ENCODE measurements at regions not wholly inside any gene's neighbourhood (a gene's known extent, or its start where the extent isn't known, plus 50 kb on each side); places are given as distances from the start of the nearest gene placed in this dataset.

GRCh38 chr18:11251229-11251890 lies 102.0 kb upstream of the PIEZO2 start:
- H3K36me3 Mint-ChIP-seq (ENCODE audit: low read depth): no peaks in the 10 kb centered on the region
- H3K27ac Mint-ChIP-seq: no peak overlapping the region

GRCh38 chr18:11249391-11249790 lies 100.0 kb upstream of the PIEZO2 start:
- Mint-ChIP-seq H3K36me3 (ENCODE audit: low read depth) (no peaks in the 10 kb centered on the region), H3K4me1 (no peaks in the 10 kb centered on the region), H3K9me3 (no peaks in the 10 kb centered on the region), H3K27ac (no peak overlapping the region), H3K27me3 (peaks cover 5% of the 10 kb centered on the region), H3K4me3 (no peak overlapping the region)
- ATAC-seq (no peak), DNase-seq (no peak)

More at GRCh38 chr18:11251229-11251890, 102.0 kb upstream of the PIEZO2 start:
- Mint-ChIP-seq H3K4me3 (no peak overlapping the region), H3K9me3 (no peaks in the 10 kb centered on the region), H3K4me1 (no peaks in the 10 kb centered on the region), H3K27me3 (peaks cover 5% of the 10 kb centered on the region)
- ATAC-seq: no peak
- DNase-seq: no peak

GRCh38 chr18:11247381-11247970 lies 98.1 kb upstream of the PIEZO2 start:
- DNase-seq (no peak), ATAC-seq (no peak)
- Mint-ChIP-seq H3K27me3 (peaks cover 5% of the 10 kb centered on the region), H3K9me3 (no peaks in the 10 kb centered on the region), H3K36me3 (ENCODE audit: low read depth) (no peaks in the 10 kb centered on the region), H3K4me3 (no peak overlapping the region), H3K4me1 (no peaks in the 10 kb centered on the region), H3K27ac (no peak overlapping the region)

- Mint-ChIP-seq H3K9me3 (no peaks in the 10 kb centered on the region), H3K36me3 (ENCODE audit: low read depth) (no peaks in the 10 kb centered on the region), H3K27ac (no peak overlapping the region), H3K27me3 (no peaks in the 10 kb centered on the region), H3K4me3 (no peak overlapping the region), H3K4me1 (no peaks in the 10 kb centered on the region)
- DNase-seq: no peak
- ATAC-seq: no peak
These were observed 97.3 kb upstream of the PIEZO2 start for GRCh38 chr18:11246495-11247300.

- Mint-ChIP-seq H3K4me1 (no peaks in the 10 kb centered on the region), H3K9me3 (no peaks in the 10 kb centered on the region), H3K36me3 (ENCODE audit: low read depth) (no peaks in the 10 kb centered on the region), H3K27me3 (no peaks in the 10 kb centered on the region), H3K4me3 (no peak overlapping the region), H3K27ac (no peak overlapping the region)
- ATAC-seq: no peak
- no peak for DNase-seq
These were observed 96.5 kb upstream of the PIEZO2 start for GRCh38 chr18:11245879-11246278.

GRCh38 chr18:11237484-11237883 lies 88.1 kb upstream of the PIEZO2 start:
- H3K27me3 Mint-ChIP-seq: peaks cover 2% of the 10 kb centered on the region
- no peaks in the 10 kb centered on the region for H3K36me3 Mint-ChIP-seq (ENCODE audit: low read depth)
- H3K4me3 Mint-ChIP-seq: no peak overlapping the region
- H3K27ac Mint-ChIP-seq: no peak overlapping the region
- ATAC-seq: no peak
- no peak for DNase-seq
- no peaks in the 10 kb centered on the region for H3K4me1 Mint-ChIP-seq
- peaks cover 2% of the 10 kb centered on the region for H3K9me3 Mint-ChIP-seq

- Mint-ChIP-seq H3K27ac (no peak overlapping the region), H3K9me3 (peaks cover 4% of the 10 kb centered on the region), H3K36me3 (ENCODE audit: low read depth) (no peaks in the 10 kb centered on the region), H3K4me3 (no peak overlapping the region), H3K4me1 (no peaks in the 10 kb centered on the region), H3K27me3 (peaks cover 2% of the 10 kb centered on the region)
- DNase-seq (no peak), ATAC-seq (no peak)
These were observed 87.7 kb upstream of the PIEZO2 start for GRCh38 chr18:11237066-11237465.

GRCh38 chr18:11224153-11224552 lies 74.8 kb upstream of the PIEZO2 start:
- no peaks in the 10 kb centered on the region for H3K36me3 Mint-ChIP-seq (ENCODE audit: low read depth)
- ATAC-seq: no peak
- no peak for DNase-seq
- no peak overlapping the region for H3K27ac Mint-ChIP-seq
- H3K27me3 Mint-ChIP-seq: peaks cover 2% of the 10 kb centered on the region
- no peaks in the 10 kb centered on the region for H3K4me1 Mint-ChIP-seq
- H3K9me3 Mint-ChIP-seq: no peaks in the 10 kb centered on the region
- no peak overlapping the region for H3K4me3 Mint-ChIP-seq

- no peak for ATAC-seq
- Mint-ChIP-seq H3K27me3 (peaks cover 2% of the 10 kb centered on the region), H3K36me3 (ENCODE audit: low read depth) (no peaks in the 10 kb centered on the region), H3K27ac (no peak overlapping the region), H3K4me1 (no peaks in the 10 kb centered on the region), H3K9me3 (no peaks in the 10 kb centered on the region), H3K4me3 (no peak overlapping the region)
- no peak for DNase-seq
These were observed 70.2 kb upstream of the PIEZO2 start for GRCh38 chr18:11219571-11219970.

GRCh38 chr18:11215216-11215615 lies 65.8 kb upstream of the PIEZO2 start:
- no peak overlapping the region for H3K4me3 Mint-ChIP-seq
- H3K27ac Mint-ChIP-seq: no peak overlapping the region
- H3K36me3 Mint-ChIP-seq (ENCODE audit: low read depth): no peaks in the 10 kb centered on the region
- no peaks in the 10 kb centered on the region for H3K9me3 Mint-ChIP-seq
- ATAC-seq (no peak), DNase-seq (no peak)
- H3K4me1 Mint-ChIP-seq: no peaks in the 10 kb centered on the region
- no peaks in the 10 kb centered on the region for H3K27me3 Mint-ChIP-seq

- Mint-ChIP-seq H3K9me3 (no peaks in the 10 kb centered on the region), H3K4me3 (no peak overlapping the region), H3K27ac (no peak overlapping the region), H3K36me3 (ENCODE audit: low read depth) (no peaks in the 10 kb centered on the region), H3K4me1 (no peaks in the 10 kb centered on the region), H3K27me3 (no peaks in the 10 kb centered on the region)
- ATAC-seq (no peak), DNase-seq (no peak)
These were observed 54.7 kb upstream of the PIEZO2 start for GRCh38 chr18:11204020-11204419.

GRCh38 chr18:11199477-11199876 lies 50.1 kb upstream of the PIEZO2 start:
- Mint-ChIP-seq H3K4me3 (no peak overlapping the region), H3K9me3 (no peaks in the 10 kb centered on the region), H3K27me3 (no peaks in the 10 kb centered on the region), H3K36me3 (ENCODE audit: low read depth) (no peaks in the 10 kb centered on the region), H3K4me1 (no peaks in the 10 kb centered on the region), H3K27ac (no peak overlapping the region)
- no peak for ATAC-seq
- no peak for DNase-seq

Data from activated naive CD8-positive, alpha-beta T cell treated with anti-CD3 and anti-CD28 coated beads, Interleukin-2, amount 50 U/mL, for 24 hours (primary cell).